IPS DF 4.7 (cell line): ENCODE measurements at regions not wholly inside any gene's neighbourhood (a gene's known extent, or its start where the extent isn't known, plus 50 kb on each side); places are given as distances from the start of the nearest gene placed in this dataset.

Source experiments
- DNase-seq: peaks from one replicate; pipeline ENCODE4 v3.0.0-alpha.2; 2013; ENCODE audit warnings: low spot score; ENCODE audit errors: extremely low read depth

DNA sequence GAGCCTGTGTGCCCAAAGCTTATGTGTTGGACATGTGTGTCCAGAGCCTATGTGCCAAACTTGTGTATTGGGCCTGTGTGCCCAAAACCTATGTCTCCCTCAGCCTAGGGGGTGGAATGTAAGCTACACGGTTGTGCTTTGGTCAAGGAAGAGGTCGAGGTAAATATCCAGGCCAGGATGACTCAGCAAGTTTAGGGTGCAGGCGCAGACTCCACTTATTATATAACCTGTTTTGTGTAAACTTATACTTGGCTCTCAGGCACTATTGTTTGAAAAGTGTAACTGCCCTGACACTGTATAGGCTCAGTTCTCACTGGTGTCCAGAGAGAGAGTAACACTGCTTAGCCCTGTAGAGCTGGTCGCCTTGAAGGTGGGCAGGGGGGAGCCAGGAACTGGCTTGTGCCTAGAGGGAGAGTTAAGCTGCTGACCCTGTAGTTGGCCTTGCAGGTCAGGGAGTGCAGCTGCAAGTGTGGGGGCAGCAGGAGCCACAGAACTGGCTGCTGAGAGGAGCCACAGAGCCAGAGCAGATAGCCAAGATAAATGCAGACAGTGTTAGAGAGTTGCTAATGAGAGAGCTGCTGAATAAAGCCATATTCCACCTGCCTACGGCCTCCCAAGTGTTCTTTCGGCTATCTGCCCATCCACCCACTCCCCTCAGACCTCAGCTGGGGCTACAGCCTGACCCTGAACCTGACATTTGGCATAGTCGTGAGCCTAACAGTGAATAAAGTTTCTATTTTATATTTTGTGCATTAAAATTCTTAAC lies 517.2 kb upstream of the SLITRK1 start:
- peak; percentile 2 for DNase-seq

DNA sequence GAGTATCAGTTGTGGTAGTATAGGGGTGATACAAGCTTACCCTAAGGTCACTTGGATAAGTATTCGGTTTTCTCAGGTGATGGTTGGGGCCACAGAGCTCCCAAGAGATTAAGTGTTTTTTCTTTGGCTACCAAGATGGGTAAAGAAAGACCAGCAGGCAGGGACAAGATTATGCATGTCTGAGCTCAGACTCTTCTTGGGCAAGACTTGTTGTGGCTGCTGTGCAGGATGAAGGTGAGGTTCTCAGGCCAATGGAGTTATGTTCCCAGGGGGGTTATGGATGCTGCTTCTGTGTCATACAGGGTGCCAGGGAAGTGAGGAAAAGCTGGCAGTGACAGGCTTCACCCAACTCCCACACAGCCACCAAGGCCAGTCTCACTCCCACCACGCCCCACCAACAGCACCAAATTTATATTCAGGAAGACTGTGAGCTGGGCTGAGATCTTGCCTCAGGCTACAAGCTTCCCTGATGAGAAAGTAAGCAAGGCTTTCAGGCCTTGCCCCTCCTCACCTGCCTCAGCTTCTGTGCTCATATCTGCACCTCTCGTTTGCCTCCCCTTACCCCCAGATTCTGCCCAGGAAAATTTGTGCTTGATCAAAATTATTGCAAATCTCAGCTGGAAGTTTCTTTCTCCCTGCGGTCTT lies 511.8 kb upstream of the SLITRK1 start:
- DNase-seq: no peak

DNA sequence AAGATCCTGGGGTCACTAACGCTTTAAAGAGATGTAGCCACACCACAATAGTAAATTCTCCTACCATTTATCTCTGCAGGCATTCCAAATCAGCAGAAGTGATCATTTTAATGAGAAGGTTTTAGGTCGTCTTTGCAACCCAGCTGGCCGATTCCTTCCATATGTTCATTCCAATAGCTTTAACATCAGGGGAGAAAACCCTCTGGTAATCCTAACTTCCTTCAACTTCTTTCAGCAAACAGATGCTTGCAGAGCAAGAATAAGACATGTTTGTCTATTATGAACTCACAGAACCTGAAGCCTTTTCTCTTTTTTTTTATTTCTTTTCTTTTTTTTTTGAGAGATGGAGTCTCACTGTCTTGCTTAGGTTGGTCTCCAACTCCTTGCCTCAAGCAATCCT lies 498.6 kb upstream of the SLITRK1 start:
- no peak for DNase-seq

DNA sequence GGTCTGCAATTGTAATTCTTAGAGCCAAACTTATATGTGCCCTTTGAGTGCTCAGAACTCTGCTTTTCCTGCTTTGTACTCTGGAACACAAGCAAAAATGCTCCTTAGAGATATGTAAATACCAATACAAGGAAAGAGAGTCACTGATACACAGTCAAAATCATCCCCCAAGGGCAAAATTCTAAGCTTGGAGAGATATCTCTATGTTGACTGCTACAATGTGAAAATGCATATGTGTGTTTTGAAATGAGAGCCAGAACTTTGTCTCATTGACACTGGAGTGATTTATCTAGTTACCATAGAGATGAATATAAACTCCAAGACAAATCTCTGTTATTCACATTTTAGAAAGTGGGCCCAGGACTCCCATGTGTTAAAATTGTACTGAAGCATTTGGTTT lies 494.8 kb upstream of the SLITRK1 start:
- DNase-seq: no peak

DNA sequence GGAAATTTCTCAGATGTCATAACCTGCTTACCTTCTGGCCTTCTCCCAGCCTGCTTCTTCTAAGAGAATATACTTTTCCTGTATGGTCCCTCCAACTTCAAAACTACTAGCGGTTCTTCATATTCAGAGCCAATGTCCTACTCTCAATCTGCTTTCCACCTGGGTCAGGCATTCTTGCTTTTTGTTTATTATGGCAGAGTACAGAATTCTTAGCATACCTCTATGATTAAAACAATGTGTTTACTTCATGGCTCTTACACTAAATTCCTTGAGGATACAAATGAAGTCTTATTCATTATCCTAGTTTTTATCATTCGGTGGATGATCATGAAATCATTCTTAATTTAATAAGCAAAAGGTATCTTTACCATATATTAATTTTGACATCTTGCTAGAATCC lies 484.2 kb upstream of the SLITRK1 start:
- DNase-seq: no peak

DNA sequence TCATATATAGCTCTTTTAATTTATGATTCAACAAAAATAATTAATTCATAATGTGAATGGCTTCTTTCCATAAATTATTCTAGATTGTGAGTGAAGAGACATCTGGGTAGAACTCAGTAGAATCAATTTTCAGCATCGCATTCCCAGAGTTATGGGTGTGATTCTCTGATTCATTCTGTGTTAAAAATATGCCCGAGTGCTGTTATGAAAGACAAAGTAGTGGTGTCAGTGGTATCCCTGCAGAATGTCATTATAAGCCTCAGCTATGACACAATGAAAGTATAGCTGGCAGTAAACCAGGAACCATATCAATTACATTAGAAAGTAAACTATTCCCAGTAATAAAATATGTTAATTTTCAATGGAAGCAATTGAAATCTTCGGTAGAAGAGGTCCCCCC lies 480.5 kb upstream of the SLITRK1 start:
- DNase-seq: no peak

DNA sequence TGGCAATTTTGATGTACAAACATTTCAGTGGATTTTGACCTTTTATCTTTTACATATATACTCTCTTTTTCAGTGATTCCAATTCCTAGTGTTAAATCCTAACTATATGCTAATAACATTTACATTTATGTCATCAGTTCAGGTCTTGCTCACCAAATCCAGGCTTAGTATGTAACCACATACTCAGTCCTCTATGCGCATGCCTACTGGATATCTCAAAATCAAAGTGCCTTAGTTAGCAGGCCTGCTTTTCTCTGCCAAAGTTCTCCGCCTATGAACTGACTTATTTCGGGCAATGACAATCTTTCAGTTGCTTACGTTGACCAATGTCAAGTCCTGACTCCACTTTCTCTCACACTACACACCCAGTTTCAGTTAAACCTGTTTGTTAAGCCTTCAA lies 478.5 kb upstream of the SLITRK1 start:
- DNase-seq: no peak

DNA sequence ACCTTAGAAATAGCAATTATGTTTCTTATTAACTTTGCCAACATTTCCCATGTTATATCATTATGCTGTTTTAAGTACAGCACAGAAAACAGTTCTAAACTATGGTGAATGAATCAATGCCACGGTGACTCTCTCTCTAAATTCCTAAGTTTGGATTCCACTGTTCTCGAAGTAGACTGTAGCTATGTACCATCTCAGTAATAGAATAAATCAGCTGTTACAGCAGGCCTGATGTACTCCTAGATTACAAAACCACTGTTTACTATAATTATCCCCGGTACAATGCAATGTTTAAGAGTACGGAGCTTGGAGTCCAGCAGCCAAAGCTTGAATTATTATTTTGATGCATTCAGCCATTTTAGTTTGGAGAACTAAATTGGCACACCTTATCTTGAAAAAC lies 476.3 kb upstream of the SLITRK1 start:
- DNase-seq: no peak

DNA sequence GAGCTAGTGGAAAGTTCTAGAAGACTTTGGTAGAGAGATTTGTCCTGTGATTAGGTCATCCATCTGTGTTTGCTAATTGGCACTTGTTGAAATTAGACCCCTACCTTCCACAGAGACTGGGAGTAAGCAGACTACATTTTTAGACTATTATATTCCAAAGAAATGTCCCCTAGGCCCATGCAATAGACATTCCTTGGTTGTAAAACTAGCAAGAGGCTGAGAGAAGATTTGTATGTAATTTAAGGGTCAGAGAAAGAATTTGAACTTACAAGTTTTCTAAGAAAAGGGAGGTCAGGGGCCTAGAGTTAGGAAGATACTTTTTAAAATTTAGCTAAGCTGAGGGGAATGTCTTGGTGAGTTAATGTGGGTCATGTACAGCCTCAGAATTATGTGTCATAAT lies 470.7 kb upstream of the SLITRK1 start:
- DNase-seq: no peak

DNA sequence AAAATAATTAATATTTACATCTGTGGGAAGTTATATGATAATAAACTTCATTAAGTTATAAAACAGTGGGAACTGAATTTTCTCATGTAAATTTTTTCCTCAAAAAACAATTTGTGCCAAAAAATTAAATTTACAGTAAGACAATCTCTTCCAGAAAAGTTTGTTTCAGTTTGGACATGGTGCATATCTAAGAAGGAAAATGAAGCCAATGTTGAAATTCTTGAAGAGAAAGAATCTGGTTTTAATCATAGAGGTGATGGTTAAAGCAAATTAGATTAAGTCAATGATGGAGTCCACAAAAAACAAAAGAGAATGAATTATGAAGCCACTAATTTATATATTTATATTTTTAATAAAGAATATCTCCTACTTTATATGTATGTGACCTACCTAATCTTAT lies 457.2 kb upstream of the SLITRK1 start:
- DNase-seq: no peak

DNA sequence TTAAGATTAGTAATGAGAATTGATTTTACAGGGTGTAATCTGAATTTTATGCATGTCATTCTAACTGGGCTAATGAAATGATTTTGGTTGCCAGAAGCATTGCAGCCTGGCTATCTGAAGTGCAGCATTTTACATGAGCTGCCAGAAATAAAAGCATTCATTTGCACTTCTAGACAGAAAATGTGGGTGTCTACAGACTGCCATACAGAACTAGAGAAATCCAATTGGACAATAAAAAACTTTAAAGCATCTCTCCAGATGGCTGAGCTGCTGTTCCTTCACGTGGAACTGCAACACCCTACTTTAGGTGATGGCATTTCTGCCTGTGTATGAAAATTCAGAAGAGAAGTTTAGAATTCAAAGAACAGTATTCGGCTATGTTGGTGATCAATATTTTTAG lies 450.1 kb upstream of the SLITRK1 start:
- no peak for DNase-seq

DNA sequence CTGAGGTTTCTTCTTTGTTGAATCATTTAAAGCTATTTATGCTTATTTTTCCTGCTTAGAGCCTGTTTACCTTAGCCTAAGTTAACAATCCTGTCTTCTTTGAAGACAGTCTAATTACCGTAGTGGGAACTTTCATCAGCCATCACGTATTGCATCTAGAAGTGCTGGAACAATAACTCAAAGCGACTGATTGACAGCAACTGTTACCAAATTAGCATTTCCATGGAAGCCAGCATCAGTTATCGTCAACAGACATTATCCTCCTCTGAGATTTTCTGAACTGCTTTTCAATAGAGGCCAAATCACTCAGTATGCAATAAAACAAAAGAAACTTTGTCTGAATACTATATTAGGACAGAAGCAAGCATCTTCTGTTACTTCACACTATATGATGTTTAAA lies 433.3 kb upstream of the SLITRK1 start:
- no peak for DNase-seq

DNA sequence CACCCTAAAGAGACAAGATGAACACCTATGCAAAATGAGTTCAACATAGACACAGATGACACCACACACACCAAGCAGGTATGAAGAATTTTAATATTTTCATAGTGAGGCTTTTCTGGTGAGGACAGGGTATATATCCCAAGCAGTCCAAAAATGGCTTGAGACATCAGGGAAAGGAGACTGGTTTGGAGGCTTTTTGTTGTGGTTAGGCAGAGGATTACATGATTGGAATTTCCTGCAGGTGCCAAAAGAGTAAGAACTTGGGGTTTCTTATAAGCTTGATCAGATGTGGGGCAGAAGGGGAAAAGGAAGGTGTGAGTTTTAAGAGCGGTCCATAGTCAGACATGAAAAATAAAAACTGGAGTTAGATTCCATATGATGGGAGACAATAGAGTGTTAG lies 420.8 kb upstream of the SLITRK1 start:
- no peak for DNase-seq

DNA sequence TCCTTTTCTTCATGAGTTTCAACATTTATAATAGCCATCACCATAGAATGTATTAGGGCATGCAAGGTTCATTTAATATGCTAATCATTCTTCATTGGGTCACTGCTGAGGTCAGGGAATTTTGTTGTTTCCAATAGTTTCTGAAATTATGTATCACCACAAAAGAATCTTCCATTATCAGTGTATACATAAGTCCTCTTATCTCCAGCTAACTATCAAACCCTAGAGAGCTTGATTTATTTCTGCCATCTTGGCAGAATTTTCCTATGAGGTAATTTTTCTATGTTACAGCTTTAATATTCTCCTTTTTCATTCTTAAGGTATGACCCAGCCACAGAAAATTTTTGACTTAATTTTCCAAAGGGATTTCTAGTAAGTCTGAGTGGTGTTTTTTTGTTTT lies 415.0 kb upstream of the SLITRK1 start:
- no peak for DNase-seq

DNA sequence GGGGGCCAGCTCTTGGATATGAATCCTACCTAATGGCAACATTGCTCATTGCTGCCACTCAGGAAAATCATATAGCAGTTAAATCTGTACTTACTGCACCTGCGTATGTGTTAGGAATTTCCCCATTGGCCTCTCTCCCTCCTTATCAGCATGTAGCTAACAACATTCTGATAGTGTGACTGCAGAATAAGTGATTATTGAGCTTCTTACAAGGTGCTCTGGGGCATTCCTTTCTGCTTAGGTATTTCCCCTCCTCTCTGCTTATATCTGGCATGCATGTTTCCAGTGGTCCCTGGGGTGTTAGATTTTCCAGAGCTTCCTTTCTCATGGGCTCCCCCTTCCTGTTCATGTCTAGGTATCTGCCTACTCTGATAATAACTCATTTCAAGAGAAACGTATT lies 414.1 kb upstream of the SLITRK1 start:
- peak; percentile 14 for DNase-seq

DNA sequence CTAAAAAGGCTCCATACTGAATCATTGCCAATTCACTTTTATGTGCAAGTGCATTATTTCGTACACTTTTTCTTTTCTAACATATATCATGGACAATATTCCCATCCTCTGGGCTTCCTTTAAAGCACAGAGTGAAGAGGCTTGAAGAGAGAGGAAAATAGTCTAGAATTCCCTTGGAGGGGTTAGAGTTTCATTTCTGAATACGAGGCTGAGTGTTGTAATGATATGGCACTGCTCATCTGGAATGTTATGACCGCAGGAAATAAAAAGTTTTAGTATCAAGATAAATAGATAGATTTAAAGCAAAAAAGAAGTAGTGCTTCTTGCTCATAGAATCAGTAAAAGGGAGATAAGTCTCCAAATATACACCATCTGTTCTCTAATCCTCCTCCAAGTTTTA lies 412.3 kb upstream of the SLITRK1 start:
- no peak for DNase-seq

DNA sequence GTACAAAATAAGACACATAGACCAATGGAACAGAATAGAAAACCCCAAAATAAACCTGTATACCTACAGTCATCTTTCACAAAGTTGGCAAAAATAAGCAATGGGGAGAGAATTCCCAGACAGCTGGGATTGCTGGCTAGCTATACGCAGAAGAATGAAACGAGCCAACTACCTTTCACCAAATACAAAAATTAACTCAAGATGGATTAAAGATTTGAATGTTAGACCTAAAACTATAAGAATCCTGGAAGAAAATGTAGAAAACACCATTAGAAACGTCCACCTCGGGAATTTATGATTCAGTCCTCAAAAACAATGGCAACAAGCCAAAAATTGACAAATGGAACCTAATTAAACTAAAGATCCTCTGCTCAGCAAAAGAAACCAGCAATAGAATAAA lies 408.1 kb upstream of the SLITRK1 start:
- DNase-seq: no peak

DNA sequence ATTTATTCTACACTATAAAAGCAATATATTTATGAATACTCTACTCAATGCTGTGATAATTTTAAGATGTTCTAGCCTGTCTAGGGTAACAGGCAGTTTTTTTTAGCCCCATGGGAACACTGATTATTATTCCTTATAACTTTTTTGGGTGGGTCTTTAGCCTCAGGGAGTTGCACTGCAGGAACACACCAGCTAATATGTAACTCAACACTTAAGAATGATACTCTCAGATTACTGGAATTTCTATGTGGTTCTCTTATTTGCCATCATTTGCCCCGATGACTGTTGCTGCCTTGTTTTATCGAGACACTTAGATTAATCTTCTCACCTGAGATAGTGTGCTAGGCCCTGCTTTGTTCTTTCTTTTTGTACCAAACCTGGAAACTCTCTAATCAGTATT lies 396.9 kb upstream of the SLITRK1 start:
- DNase-seq: no peak

DNA sequence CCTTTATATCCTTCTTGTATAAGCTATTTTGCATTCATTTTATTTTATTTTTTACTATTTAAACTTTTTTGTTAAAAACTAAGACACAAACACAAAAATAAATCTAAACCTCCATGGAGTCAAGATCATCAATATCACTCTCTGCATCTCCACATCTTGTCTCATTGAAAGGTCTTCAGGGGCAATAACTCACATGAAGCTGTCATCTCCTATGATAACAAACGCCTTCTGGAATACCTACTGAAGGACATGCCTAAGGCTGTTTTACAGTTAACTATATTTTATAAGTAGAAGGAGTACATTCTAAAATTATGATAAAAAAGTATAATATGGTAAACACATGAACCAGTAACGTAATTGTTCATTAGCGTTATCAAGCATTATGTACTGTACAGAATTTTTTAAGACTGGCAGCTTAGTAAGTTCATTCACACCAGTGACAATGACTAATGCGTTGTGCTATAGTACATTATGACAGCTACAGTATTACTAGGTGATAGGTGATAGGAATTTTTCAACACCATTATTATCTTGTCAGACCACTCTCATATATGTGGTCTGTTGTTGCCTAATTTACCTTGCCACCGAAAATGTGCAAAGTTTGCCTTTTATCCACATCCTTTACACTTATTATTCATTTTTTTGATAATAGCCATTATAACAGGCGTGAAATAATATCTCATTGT lies 390.7 kb upstream of the SLITRK1 start:
- no peak for DNase-seq

DNA sequence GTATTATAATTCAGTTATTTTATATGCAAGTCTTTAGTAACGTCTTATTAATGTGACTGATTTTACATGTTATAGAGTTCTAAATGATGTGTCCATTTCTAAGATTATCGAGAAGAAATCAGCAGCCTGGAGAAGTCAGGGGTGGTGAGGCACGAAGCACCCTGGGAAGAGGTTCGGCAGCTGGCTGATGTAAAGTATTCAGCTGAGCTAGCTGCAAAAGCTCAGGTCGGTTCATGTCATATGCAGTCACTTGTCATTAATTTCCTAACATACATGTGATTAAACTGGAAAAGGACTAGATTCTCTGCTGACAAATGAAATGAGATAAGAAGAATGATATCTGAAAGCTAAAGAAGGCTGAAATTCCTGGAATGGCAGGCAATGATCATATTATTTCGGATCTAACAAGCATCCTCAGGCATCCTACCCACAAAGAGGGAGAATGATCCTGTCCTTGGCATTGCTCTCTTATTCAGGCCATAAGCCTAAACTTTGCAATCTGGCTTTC lies 383.0 kb upstream of the SLITRK1 start:
- DNase-seq: no peak

DNA sequence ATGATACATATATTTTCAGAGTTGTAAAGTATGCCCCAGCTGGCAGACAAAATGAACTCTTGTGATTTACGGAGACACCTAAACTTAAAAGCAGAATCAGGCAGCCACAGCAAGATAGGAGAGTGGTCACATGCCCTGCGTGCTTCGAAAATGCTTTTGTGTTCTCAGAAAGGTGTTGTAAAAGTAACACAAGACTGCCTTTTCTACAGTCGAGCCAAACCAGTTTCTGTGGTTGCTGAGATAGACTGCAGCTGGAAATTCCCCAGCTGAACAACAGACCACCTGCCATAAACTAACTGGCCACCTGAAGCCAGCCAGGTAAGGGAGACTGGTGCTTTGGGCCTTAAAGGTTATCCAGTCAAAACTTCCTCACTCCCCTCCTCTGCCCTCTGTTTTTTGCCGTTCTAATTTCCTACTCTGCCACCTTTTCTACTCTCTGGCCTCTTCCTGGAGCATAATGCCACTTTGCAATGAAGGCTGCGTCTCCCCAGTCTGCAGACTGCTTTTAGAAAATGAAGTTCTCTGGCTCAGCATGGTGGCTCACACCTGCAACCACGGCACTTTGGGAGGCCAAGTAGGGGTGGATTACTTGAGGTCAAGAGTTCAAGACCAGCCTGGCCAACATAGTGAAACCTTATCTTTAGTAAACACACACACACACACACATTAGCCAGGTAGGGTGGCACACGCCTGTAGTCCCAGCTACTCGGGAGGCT lies 381.2 kb upstream of the SLITRK1 start:
- DNase-seq: no peak

DNA sequence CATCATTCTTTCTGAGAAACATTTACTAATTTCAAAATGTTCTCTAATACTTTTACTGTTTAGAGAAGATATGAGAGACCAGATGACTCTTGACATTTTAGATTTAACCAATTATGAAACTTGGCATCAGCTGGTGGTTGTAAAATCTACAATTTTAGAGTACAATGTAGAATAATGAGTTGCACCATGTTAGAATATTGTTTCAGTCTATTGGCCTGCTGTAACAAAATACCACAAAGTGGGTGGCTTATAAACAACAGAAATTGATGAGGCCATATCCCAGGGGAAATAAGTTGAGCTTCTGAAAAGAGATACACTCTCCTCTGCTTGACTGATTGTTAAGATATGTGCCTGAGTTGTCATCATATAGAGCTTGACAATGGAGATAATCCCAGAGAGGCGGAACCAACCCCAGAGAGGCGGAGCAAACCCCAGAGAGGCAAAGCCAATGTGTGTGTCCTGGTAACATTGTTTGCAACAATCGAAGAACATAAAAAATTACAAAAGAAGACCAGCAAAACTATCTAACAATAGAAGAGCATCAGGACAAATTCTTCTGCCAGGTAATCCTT lies 373.0 kb upstream of the SLITRK1 start:
- no peak for DNase-seq
